MCF 10A (cell line): ENCODE measurements at regions not wholly inside any gene's neighbourhood (a gene's known extent, or its start where the extent isn't known, plus 50 kb on each side); places are given as distances from the start of the nearest gene placed in this dataset.

Experiments used
- BruUV-seq: library from RNA; stranded (reverse); fragments of 400-500 nt; replicated peaks from 2 replicates; lab custom pipeline; 2021; lab: Mats Ljungman, UMichigan
- CTCF ChIA-PET: fragments of 300-600 bp; sonication (Branson Sonifier 250); formaldehyde crosslinking; extraction: SDS; loops from one replicate; lab custom pipeline; 2021; ENCODE audit warnings: antibody characterized with exemption, inconsistent platforms; lab: Yijun Ruan, JAX
- POLR2A ChIA-PET: fragments of 300-600, 350-650 bp; sonication (Branson Sonifier 250); formaldehyde crosslinking; extraction: SDS; loops from one replicate; lab custom pipeline; 2020; ENCODE audit warnings: antibody characterized with exemption, inconsistent platforms; lab: Yijun Ruan, JAX
- DNase-seq: peaks from one replicate; pipeline ENCODE4 v3.0.0-alpha.2; 2018; ENCODE audit not compliant: unreplicated experiment
- H3K27ac Mint-ChIP-seq: one replicate; pipeline ENCODE4 v1.8.0; 2022; ENCODE audit warnings: mild to moderate bottlenecking, low read depth, mixed read lengths; ENCODE audit not compliant: unreplicated experiment
- H3K27me3 Mint-ChIP-seq: one replicate; pipeline ENCODE4 v1.8.0; 2022; ENCODE audit warnings: mixed read lengths; ENCODE audit not compliant: insufficient read depth, unreplicated experiment
- H3K36me3 Mint-ChIP-seq: one replicate; pipeline ENCODE4 v1.8.0; 2022; ENCODE audit warnings: mild to moderate bottlenecking, moderate library complexity, mixed read lengths; ENCODE audit not compliant: insufficient read depth, unreplicated experiment
- H3K4me1 Mint-ChIP-seq: one replicate; pipeline ENCODE4 v1.8.0; 2022; ENCODE audit warnings: mixed read lengths; ENCODE audit not compliant: insufficient read depth, unreplicated experiment
- H3K4me3 Mint-ChIP-seq: one replicate; pipeline ENCODE4 v1.8.0; 2022; ENCODE audit warnings: mild to moderate bottlenecking, moderate library complexity, mixed read lengths; ENCODE audit not compliant: unreplicated experiment
- H3K9me3 Mint-ChIP-seq: one replicate; pipeline ENCODE4 v1.8.0; 2022; ENCODE audit warnings: mixed read lengths; ENCODE audit not compliant: unreplicated experiment
- CTCF ChIP-seq: fragments of 200-600 bp; IDR thresholded peaks from one replicate; pipeline ENCODE4 v1.8.0; 2022; ENCODE audit warnings: antibody characterized with exemption, mild to moderate bottlenecking; ENCODE audit not compliant: unreplicated experiment
- intact Hi-C: fragments of 100-400 bp; cut with micrococcal nuclease; formaldehyde crosslinking; loops from 2 replicates; pipeline ENCODE4 v1.14.1; 2022

- intact Hi-C loops: no loop called here
- Mint-ChIP-seq H3K4me1 (peaks cover 23% of the 10 kb centered on the region), H3K4me3 (no peak overlapping the region), H3K36me3 (no peaks in the 10 kb centered on the region), H3K9me3 (no peaks in the 10 kb centered on the region), H3K27ac (no peak overlapping the region), H3K27me3 (no peaks in the 10 kb centered on the region)
- ChIA-PET CTCF (interaction anchor here (0.6 to 1.7 kb wide), 2 partner anchors 15 to 39 kb away, joined by 3 to 5 read pairs; no protein-coding TSS in a partner anchor), POLR2A (interaction anchor here (0.6 kb wide), 1 partner anchor 685 kb away, joined by 3 read pairs; no protein-coding TSS in a partner anchor)
- TF ChIP-seq CTCF: no peak
- no peak for DNase-seq
- no TSS peak for BruUV-seq
These were observed 167.2 kb downstream of the KTN1 start for GRCh38 chr14:55747186-55747585.

GRCh38 chr14:55749201-55749812, 169.3 kb downstream of the KTN1 start:
- Mint-ChIP-seq H3K9me3 (no peaks in the 10 kb centered on the region), H3K27me3 (no peaks in the 10 kb centered on the region), H3K36me3 (no peaks in the 10 kb centered on the region), H3K4me3 (no peak overlapping the region), H3K4me1 (peaks cover 33% of the 10 kb centered on the region), H3K27ac (no peak overlapping the region)
- intact Hi-C loops: no loop called here
- no TSS peak for BruUV-seq
- POLR2A ChIA-PET: interaction anchor here (0.6 to 0.9 kb wide), 4 partner anchors 38 to 58 kb away, joined by 3 to 5 read pairs (median 3); no protein-coding TSS in a partner anchor
- CTCF ChIA-PET: interaction anchor here (0.8 kb wide), 1 partner anchor 673 kb away, joined by 4 read pairs; no protein-coding TSS in a partner anchor
- no peak for TF ChIP-seq CTCF
- DNase-seq: peak; percentile 73

- no peaks in the 10 kb centered on the region for H3K36me3 Mint-ChIP-seq
- no TSS peak for BruUV-seq
- no peak for TF ChIP-seq CTCF
- CTCF ChIA-PET: interaction anchor here (1.0 kb wide), 1 partner anchor 11 kb away, joined by 3 read pairs; no protein-coding TSS in a partner anchor
- no peak overlapping the region for H3K27ac Mint-ChIP-seq
- H3K4me1 Mint-ChIP-seq: peaks cover 33% of the 10 kb centered on the region
- H3K27me3 Mint-ChIP-seq: no peaks in the 10 kb centered on the region
- no peaks in the 10 kb centered on the region for H3K9me3 Mint-ChIP-seq
- no peak for DNase-seq
- POLR2A ChIA-PET: interaction anchor here (0.8 kb wide), 1 partner anchor 57 kb away, joined by 3 read pairs; no protein-coding TSS in a partner anchor
- no peak overlapping the region for H3K4me3 Mint-ChIP-seq
- intact Hi-C loops: no loop called here
These were observed 169.9 kb downstream of the KTN1 start for GRCh38 chr14:55749946-55750345.

- Mint-ChIP-seq H3K27me3 (no peaks in the 10 kb centered on the region), H3K9me3 (no peaks in the 10 kb centered on the region), H3K4me1 (peaks cover 26% of the 10 kb centered on the region), H3K27ac (no peak overlapping the region), H3K4me3 (no peak overlapping the region), H3K36me3 (no peaks in the 10 kb centered on the region)
- intact Hi-C loops: no loop called here
- CTCF ChIA-PET: interaction anchor here (1.1 to 1.7 kb wide), 6 partner anchors 11 to 670 kb away, joined by 3 to 4 read pairs (median 4); no protein-coding TSS in a partner anchor
- POLR2A ChIA-PET: interaction anchor here (0.6 to 4.1 kb wide), 10 partner anchors 10 to 410 kb away, joined by 3 to 15 read pairs (median 3); no protein-coding TSS in a partner anchor
- peak; percentile 78 for DNase-seq
- no peak for TF ChIP-seq CTCF
- no TSS peak for BruUV-seq
These were observed 172.8 kb downstream of the KTN1 start for GRCh38 chr14:55752580-55753390.
